Fibroblast of lung (primary cell): ENCODE measurements at regions not wholly inside any gene's neighbourhood (a gene's known extent, or its start where the extent isn't known, plus 50 kb on each side); places are given as distances from the start of the nearest gene placed in this dataset.

ENCODE experiments used
- DNase-seq, 2 donors: peaks; one replicate each; pipeline versions ENCODE4 v3.0.0 to v3.0.0-alpha.2; 2010; ENCODE audit warnings: low read depth in 2 of 2
- H2AFZ ChIP-seq: 2 replicates; pipeline ENCODE4 v1.5.1; 2012; ENCODE audit warnings: low read length, control low read depth, inconsistent platforms
- H3K27ac ChIP-seq: 2 replicates; pipeline ENCODE4 v1.5.1; 2011; ENCODE audit warnings: low read length, control low read depth; ENCODE audit not compliant: insufficient read depth
- H3K27me3 ChIP-seq: 2 replicates; pipeline ENCODE4 v1.5.1; 2011; ENCODE audit warnings: mild to moderate bottlenecking, low read length; ENCODE audit not compliant: control insufficient read depth, insufficient read depth
- H3K36me3 ChIP-seq: 2 replicates; pipeline ENCODE4 v1.5.1; 2011; ENCODE audit warnings: low read length; ENCODE audit not compliant: control insufficient read depth, insufficient read depth
- H3K4me1 ChIP-seq: 2 replicates; pipeline ENCODE4 v1.5.1; 2011; ENCODE audit warnings: low read length; ENCODE audit not compliant: control insufficient read depth, insufficient read depth; ENCODE audit errors: extremely low read depth
- H3K4me2 ChIP-seq: 2 replicates; pipeline ENCODE4 v1.5.1; 2011; ENCODE audit warnings: low read length, control low read depth; ENCODE audit not compliant: insufficient read depth; ENCODE audit errors: extremely low read depth
- H3K4me3 ChIP-seq, 4 experiments: fragments of 200-600 bp in 1 of 4; sonication (generic) in 1 of 4; replicated peaks in 1 of 4; 2 replicates each; pipeline ENCODE4 v1.5.1; 2011 to 2016; ENCODE audit warnings: low read length in 4 of 4, low read depth in 3 of 4, mild to moderate bottlenecking in 3 of 4, control low read depth in 2 of 4, inconsistent platforms in 1 of 4, mixed read lengths in 1 of 4; ENCODE audit not compliant: insufficient read depth in 1 of 4; ENCODE audit errors: control extremely low read depth in 1 of 4
- H3K79me2 ChIP-seq: 2 replicates; pipeline ENCODE4 v1.5.1; 2012; ENCODE audit warnings: mild to moderate bottlenecking, low read length, inconsistent platforms; ENCODE audit not compliant: control insufficient read depth, insufficient read depth
- H3K9ac ChIP-seq: 2 replicates; pipeline ENCODE4 v1.5.1; 2011; ENCODE audit warnings: mild to moderate bottlenecking, low read length, control low read depth; ENCODE audit not compliant: insufficient read depth
- H3K9me3 ChIP-seq: 2 replicates; pipeline ENCODE4 v1.5.1; 2012; ENCODE audit warnings: low read depth, low read length; ENCODE audit not compliant: control insufficient read depth, insufficient read depth
- H4K20me1 ChIP-seq: 2 replicates; pipeline ENCODE4 v1.5.1; 2011; ENCODE audit warnings: low read length; ENCODE audit not compliant: control insufficient read depth, insufficient read depth; ENCODE audit errors: extremely low read depth
- EZH2 ChIP-seq: IDR thresholded peaks from 2 replicates; pipeline ENCODE4 v1.5.1; 2012; ENCODE audit warnings: low read length, control low read depth, mild to moderate bottlenecking; ENCODE audit errors: missing control alignments
- TF ChIP-seq, protein P1 (sequence below), 2 donors: IDR thresholded peaks in 1 of 2; conservative IDR thresholded peaks in 1 of 2; 1 replicate in 1 of 2; 2 replicates in 1 of 2; pipeline ENCODE4 v1.5.1; 2011 to 2012; ENCODE audit warnings: low read length in 2 of 2, control low read depth in 1 of 2, inconsistent platforms in 1 of 2, low read depth in 1 of 2, mild to moderate bottlenecking in 1 of 2

DNA sequence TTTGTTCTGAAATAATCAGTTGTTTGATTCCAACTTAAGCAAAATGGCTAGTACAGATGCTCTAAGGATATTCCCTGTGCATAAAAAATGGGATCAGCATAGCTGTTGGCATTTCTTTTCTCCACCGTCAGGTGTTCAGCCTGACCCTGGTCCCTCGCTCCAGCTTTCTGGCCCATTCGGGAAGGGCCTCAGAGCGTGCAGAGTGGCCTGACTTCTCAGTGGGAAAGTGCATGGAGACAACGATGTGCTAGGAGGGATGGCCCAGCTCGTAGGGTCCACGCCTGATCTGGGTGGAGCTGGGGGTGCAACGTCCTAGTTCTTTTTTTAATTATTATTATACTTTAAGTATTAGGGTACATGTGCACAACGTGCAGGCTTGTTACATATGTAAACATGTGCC, 319.1 kb upstream of the IRX4 start:
- Histone ChIP-seq H3K4me1 (no peaks in the 10 kb centered on the region), H3K27me3 (no peaks in the 10 kb centered on the region), H4K20me1 (no peaks in the 10 kb centered on the region), H3K27ac (no peak overlapping the region), H3K9me3 (no peaks in the 10 kb centered on the region), H3K79me2 (no peaks in the 10 kb centered on the region), H3K9ac (no peak overlapping the region), H3K4me2 (no peak overlapping the region), H3K36me3 (no peaks in the 10 kb centered on the region), H2AFZ (no peak overlapping the region), H3K4me3 (no peak overlapping the region)
- DNase-seq = no peak
- TF ChIP-seq, protein P1, sequence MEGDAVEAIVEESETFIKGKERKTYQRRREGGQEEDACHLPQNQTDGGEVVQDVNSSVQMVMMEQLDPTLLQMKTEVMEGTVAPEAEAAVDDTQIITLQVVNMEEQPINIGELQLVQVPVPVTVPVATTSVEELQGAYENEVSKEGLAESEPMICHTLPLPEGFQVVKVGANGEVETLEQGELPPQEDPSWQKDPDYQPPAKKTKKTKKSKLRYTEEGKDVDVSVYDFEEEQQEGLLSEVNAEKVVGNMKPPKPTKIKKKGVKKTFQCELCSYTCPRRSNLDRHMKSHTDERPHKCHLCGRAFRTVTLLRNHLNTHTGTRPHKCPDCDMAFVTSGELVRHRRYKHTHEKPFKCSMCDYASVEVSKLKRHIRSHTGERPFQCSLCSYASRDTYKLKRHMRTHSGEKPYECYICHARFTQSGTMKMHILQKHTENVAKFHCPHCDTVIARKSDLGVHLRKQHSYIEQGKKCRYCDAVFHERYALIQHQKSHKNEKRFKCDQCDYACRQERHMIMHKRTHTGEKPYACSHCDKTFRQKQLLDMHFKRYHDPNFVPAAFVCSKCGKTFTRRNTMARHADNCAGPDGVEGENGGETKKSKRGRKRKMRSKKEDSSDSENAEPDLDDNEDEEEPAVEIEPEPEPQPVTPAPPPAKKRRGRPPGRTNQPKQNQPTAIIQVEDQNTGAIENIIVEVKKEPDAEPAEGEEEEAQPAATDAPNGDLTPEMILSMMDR (conservative IDR thresholded peaks at IDR 0.05 in 1 of 2, IDR thresholded peaks at IDR 0.05 in 1 of 2; ENCODE audit: low read depth in 1 of 2, low read length in 2 of 2) = no peak
- no peak for TF ChIP-seq EZH2

DNA sequence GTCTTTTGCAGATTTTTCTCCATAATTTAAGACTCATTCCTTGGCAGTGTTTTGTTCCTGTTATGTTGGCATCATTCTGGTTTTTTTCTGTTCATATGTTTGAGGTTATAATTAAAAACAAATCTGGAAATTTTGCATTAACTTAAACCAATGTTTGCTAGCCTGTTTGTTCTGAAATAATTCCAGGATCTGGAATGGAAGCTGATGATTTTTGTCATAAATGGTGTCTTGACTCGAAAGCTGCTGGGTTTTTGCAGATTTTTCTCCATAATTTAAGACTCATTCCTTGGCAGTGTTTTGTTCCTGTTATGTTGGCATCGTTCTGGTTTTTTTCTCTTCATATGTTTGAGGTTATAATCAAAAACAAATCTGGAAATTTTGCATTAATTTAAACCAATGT, 318.7 kb upstream of the IRX4 start:
- no peak overlapping the region for H3K27ac ChIP-seq
- no peak for TF ChIP-seq EZH2
- TF ChIP-seq, protein P1 (conservative IDR thresholded peaks at IDR 0.05 in 1 of 2, IDR thresholded peaks at IDR 0.05 in 1 of 2; ENCODE audit: low read depth in 1 of 2, low read length in 2 of 2) = no peak
- H3K36me3 ChIP-seq = no peaks in the 10 kb centered on the region
- no peaks in the 10 kb centered on the region for H3K27me3 ChIP-seq
- H3K9ac ChIP-seq = no peak overlapping the region
- H3K9me3 ChIP-seq = no peaks in the 10 kb centered on the region
- H3K79me2 ChIP-seq = no peaks in the 10 kb centered on the region
- DNase-seq = no peak
- H2AFZ ChIP-seq = no peak overlapping the region
- H3K4me2 ChIP-seq = no peak overlapping the region
- H3K4me3 ChIP-seq = no peak overlapping the region
- no peaks in the 10 kb centered on the region for H3K4me1 ChIP-seq
- H4K20me1 ChIP-seq = no peaks in the 10 kb centered on the region

DNA sequence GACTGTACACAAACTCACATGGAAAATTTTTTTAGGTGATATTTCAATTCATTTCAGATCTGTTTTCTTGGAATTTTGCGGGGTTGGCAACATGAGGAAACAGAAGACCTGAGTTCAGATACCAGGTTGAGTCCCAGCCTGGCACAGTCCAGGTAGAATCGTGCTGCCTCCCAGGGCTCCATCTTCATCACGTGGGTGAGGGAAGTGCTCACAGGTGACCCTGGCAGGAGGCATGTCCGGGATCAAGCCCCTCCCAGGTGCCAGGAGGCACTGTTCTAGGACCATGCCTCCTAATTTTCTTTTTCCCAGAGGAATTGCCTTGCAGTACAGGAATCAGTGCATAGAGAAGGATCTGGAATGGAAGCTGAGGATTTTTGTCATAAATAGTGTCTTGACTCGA, 318.3 kb upstream of the IRX4 start:
- H3K27me3 ChIP-seq = no peaks in the 10 kb centered on the region
- H3K27ac ChIP-seq = no peak overlapping the region
- H4K20me1 ChIP-seq = no peaks in the 10 kb centered on the region
- H3K4me3 ChIP-seq = no peak overlapping the region
- no peaks in the 10 kb centered on the region for H3K79me2 ChIP-seq
- DNase-seq = no peak
- no peak overlapping the region for H3K4me2 ChIP-seq
- no peak overlapping the region for H3K9ac ChIP-seq
- no peak overlapping the region for H2AFZ ChIP-seq
- TF ChIP-seq EZH2 = no peak
- TF ChIP-seq, protein P1 (conservative IDR thresholded peaks at IDR 0.05 in 1 of 2, IDR thresholded peaks at IDR 0.05 in 1 of 2; ENCODE audit: low read depth in 1 of 2, low read length in 2 of 2) = no peak
- H3K4me1 ChIP-seq = no peaks in the 10 kb centered on the region
- no peaks in the 10 kb centered on the region for H3K9me3 ChIP-seq
- no peaks in the 10 kb centered on the region for H3K36me3 ChIP-seq
